ENCODE measurements at regions not wholly inside any gene's neighbourhood (a gene's known extent, or its start where the extent isn't known, plus 50 kb on each side); places are given as distances from the start of the nearest gene placed in this dataset.

GRCh38 chr6:43898358-43899131 is 128.5 kb downstream of the VEGFA start:
- 100% methylated on average over 2 of the region's 4 CpGs for WGBS (ENCODE audit: insufficient coverage)
- no peaks in the 10 kb centered on the region for H3K36me3 ChIP-seq (replicated peaks in 1 of 2; ENCODE audit: control insufficient read depth in 1 of 2, insufficient read depth in 2 of 2, low read length in 2 of 2)
- H4K20me1 ChIP-seq (ENCODE audit: insufficient read depth, low read length), result no peaks in the 10 kb centered on the region
- Mint-ChIP-seq H3K4me3 (no peak overlapping the region), H3K27ac (peak overlapping the region in 1 of 7 donors; percentile 69), H3K36me3 (no peaks in the 10 kb centered on the region), H3K4me1 (peaks cover 10% of the 10 kb centered on the region), H3K27me3 (ENCODE audit: low read depth in 3 of 3) (peaks cover 0 to 7% (median 2%) of the 10 kb centered on the region in 3 donors), H3K9me3 (peaks cover 0 to 9% (median 2%) of the 10 kb centered on the region in 7 donors)
- DNase-seq, result no peak
- H3K4me1 ChIP-seq (ENCODE audit: control insufficient read depth in 1 of 2, insufficient read depth in 2 of 2, low read length in 2 of 2), result no peaks in the 10 kb centered on the region
- no peak overlapping the region for H3K27ac ChIP-seq (ENCODE audit: low read depth in 1 of 2, low read length in 2 of 2)
- H3K4me2 ChIP-seq (replicated peaks; ENCODE audit: extremely low read depth, low read length, poor library complexity, severe bottlenecking), result no peak overlapping the region
- no peak for TF ChIP-seq CTCF (IDR thresholded peaks at IDR 0.05)
- H3K9ac ChIP-seq (ENCODE audit: insufficient read depth, low read length, poor library complexity, severe bottlenecking), result no peak overlapping the region
- H3K4me3 ChIP-seq (replicated peaks in 1 of 3; ENCODE audit: low read depth in 2 of 3, low read length in 3 of 3), result no peak overlapping the region
- no peaks in the 10 kb centered on the region for H3K27me3 ChIP-seq (ENCODE audit: control insufficient read depth in 2 of 2, insufficient read depth in 2 of 2, low read length in 2 of 2)
- H3K9me3 ChIP-seq (replicated peaks in 1 of 2; ENCODE audit: control insufficient read depth in 1 of 2, insufficient read depth in 1 of 2, low read length in 2 of 2), result no peaks in the 10 kb centered on the region
- intact Hi-C loops (cut with micrococcal nuclease), result no loop called here
- no peak overlapping the region for H2AFZ ChIP-seq (ENCODE audit: insufficient read depth, low read depth, low read length, poor library complexity, severe bottlenecking)
- H3K79me2 ChIP-seq (ENCODE audit: insufficient read depth, low read length), result no peaks in the 10 kb centered on the region

DNA sequence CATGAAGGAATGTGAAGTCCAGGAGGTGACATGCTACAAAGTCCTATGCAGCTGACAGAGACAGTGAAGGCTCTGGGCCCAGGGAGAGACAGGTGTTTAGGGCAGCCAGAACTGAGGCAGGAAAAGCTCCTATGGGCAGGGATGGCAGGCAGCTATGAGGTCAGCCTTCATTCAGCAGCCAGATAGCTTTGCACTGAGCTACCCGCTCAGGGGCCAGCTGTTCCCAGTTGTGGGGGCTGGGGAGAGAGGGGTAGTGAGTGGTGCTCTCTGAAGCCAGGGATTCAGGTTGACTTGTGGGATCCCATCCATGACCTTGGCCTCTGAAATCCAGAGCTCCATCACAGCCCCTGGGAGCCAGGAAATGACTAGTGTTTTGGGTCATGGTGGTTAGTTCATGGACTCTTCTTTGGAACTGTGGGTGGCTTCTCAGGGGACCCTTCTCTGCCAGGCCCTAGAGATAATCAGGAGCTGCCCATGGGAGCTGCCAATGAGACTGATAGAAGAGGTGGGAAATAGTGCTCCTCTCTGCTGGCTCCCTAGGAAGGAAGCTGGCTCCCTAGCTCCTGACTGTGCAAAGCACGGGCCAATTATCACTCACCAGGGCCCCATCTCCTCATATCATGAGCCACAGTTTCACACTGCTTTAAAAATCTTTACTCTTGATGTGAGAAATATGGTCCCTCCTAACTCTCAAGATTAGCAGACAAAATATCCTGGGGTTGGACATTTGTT is 127.7 kb downstream of the VEGFA start:
- H2AFZ ChIP-seq (ENCODE audit: insufficient read depth, low read depth, low read length, poor library complexity, severe bottlenecking), result no peak overlapping the region
- no peaks in the 10 kb centered on the region for H3K36me3 ChIP-seq (replicated peaks in 1 of 2; ENCODE audit: control insufficient read depth in 1 of 2, insufficient read depth in 2 of 2, low read length in 2 of 2)
- Mint-ChIP-seq H3K27me3 (ENCODE audit: low read depth in 3 of 3) (peaks cover 0 to 9% (median 2%) of the 10 kb centered on the region in 3 donors), H3K4me3 (peak overlapping the region in 1 of 2 donors; percentile 3), H3K9me3 (peaks cover 0 to 9% (median 2%) of the 10 kb centered on the region in 7 donors), H3K27ac (no peak overlapping the region), H3K36me3 (no peaks in the 10 kb centered on the region), H3K4me1 (peaks cover 12% of the 10 kb centered on the region)
- intact Hi-C loops (cut with micrococcal nuclease), result no loop called here
- no peak overlapping the region for H3K27ac ChIP-seq (ENCODE audit: low read depth in 1 of 2, low read length in 2 of 2)
- peaks cover 0 to under 1% of the 10 kb centered on the region in 2 donors for H3K4me1 ChIP-seq (ENCODE audit: control insufficient read depth in 1 of 2, insufficient read depth in 2 of 2, low read length in 2 of 2)
- no peak for TF ChIP-seq CTCF (IDR thresholded peaks at IDR 0.05)
- DNase-seq, result no peak
- H3K4me3 ChIP-seq (replicated peaks in 1 of 3; ENCODE audit: low read depth in 2 of 3, low read length in 3 of 3), result no peak overlapping the region
- H3K4me2 ChIP-seq (replicated peaks; ENCODE audit: extremely low read depth, low read length, poor library complexity, severe bottlenecking), result no peak overlapping the region
- H3K9me3 ChIP-seq (replicated peaks in 1 of 2; ENCODE audit: control insufficient read depth in 1 of 2, insufficient read depth in 1 of 2, low read length in 2 of 2), result no peaks in the 10 kb centered on the region
- H3K9ac ChIP-seq (ENCODE audit: insufficient read depth, low read length, poor library complexity, severe bottlenecking), result no peak overlapping the region
- H3K79me2 ChIP-seq (ENCODE audit: insufficient read depth, low read length), result no peaks in the 10 kb centered on the region
- 83% methylated on average over 1 of the region's 2 CpGs for WGBS (ENCODE audit: insufficient coverage)
- no peaks in the 10 kb centered on the region for H4K20me1 ChIP-seq (ENCODE audit: insufficient read depth, low read length)
- H3K27me3 ChIP-seq (ENCODE audit: control insufficient read depth in 2 of 2, insufficient read depth in 2 of 2, low read length in 2 of 2), result no peaks in the 10 kb centered on the region

Data from CD14-positive monocyte (primary cell).